Endothelial cell (in vitro differentiated cells): ENCODE measurements at regions not wholly inside any gene's neighbourhood (a gene's known extent, or its start where the extent isn't known, plus 50 kb on each side); places are given as distances from the start of the nearest gene placed in this dataset.

Source experiments
- DNase-seq: peaks from one replicate; pipeline ENCODE4 v3.0.0; 2021; ENCODE audit warnings: low spot score
- H3K27ac Mint-ChIP-seq: one replicate; pipeline ENCODE4 v1.8.0; 2021; ENCODE audit warnings: mixed read lengths, inconsistent platforms; ENCODE audit not compliant: unreplicated experiment
- H3K27me3 Mint-ChIP-seq: one replicate; pipeline ENCODE4 v1.8.0; 2021; ENCODE audit warnings: mild to moderate bottlenecking, moderate library complexity, mixed read lengths, inconsistent platforms; ENCODE audit not compliant: unreplicated experiment
- H3K36me3 Mint-ChIP-seq: one replicate; pipeline ENCODE4 v1.8.0; 2021; ENCODE audit warnings: mild to moderate bottlenecking, low read depth, mixed read lengths, inconsistent platforms; ENCODE audit not compliant: unreplicated experiment
- H3K4me1 Mint-ChIP-seq: one replicate; pipeline ENCODE4 v1.8.0; 2021; ENCODE audit warnings: mild to moderate bottlenecking, mixed read lengths, inconsistent platforms; ENCODE audit not compliant: unreplicated experiment
- H3K4me3 Mint-ChIP-seq: one replicate; pipeline ENCODE4 v1.8.0; 2021; ENCODE audit warnings: mild to moderate bottlenecking, mixed read lengths, inconsistent platforms; ENCODE audit not compliant: unreplicated experiment
- H3K9me3 Mint-ChIP-seq: one replicate; pipeline ENCODE4 v1.8.0; 2021; ENCODE audit warnings: mixed read lengths, inconsistent platforms; ENCODE audit not compliant: unreplicated experiment
- CTCF ChIP-seq: fragments of 200-600 bp; sonication (generic); IDR thresholded peaks from one replicate; pipeline ENCODE4 v1.5.0; 2021; ENCODE audit warnings: antibody characterized with exemption; ENCODE audit not compliant: unreplicated experiment

DNA sequence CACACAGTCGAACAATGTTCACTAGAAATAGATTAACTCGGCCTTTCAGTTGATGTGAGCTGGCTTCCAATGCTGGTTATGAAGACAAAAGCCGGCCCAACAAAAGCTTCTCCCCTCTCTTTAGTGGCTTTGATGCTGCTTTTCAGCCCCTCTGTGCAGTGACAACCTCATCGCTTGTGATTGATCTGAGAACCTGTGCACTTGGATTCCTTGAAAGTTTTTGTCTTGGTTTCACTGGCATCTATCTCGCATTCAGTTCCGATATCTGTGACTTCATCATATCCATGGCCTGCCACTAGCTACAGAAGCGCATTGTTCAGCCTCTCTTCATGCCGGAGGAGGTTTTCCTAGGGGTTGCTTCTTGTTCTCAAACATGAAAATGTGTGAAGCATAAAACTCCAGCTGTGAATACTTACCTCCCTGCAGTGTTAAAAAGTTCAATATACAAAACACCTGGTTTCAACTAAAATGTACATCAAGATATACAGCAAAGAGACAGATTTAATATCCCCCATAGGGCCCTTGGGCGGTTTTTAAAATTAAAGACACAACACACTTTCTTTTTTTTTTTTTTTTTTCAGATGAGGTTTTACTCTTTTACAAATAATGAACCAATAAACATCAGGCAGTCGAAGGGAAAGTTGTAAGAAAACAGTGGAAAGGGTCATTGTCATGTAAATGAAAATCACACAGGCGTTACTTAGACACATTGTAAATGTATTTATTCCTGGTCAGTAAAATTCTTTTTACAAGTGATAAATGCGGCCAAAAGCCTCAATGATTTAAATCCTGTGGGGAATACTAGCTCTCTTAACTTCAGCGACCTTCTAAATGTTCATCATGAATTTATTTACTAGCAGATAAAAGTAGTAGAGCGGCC, 1252.8 kb downstream of the EFNB2 start:
- Mint-ChIP-seq H3K9me3 (no peaks in the 10 kb centered on the region), H3K36me3 (no peaks in the 10 kb centered on the region), H3K27ac (no peak overlapping the region), H3K4me3 (no peak overlapping the region), H3K27me3 (peaks cover 4% of the 10 kb centered on the region), H3K4me1 (peaks cover 2% of the 10 kb centered on the region)
- DNase-seq: no peak
- TF ChIP-seq CTCF: no peak

- no peaks in the 10 kb centered on the region for H3K9me3 Mint-ChIP-seq
- peaks cover 2% of the 10 kb centered on the region for H3K4me1 Mint-ChIP-seq
- H3K27ac Mint-ChIP-seq: no peak overlapping the region
- H3K4me3 Mint-ChIP-seq: no peak overlapping the region
- H3K27me3 Mint-ChIP-seq: peaks cover 4% of the 10 kb centered on the region
- no peaks in the 10 kb centered on the region for H3K36me3 Mint-ChIP-seq
- TF ChIP-seq CTCF: no peak
- DNase-seq: peak; percentile 18
Measured at GRCh38 chr13:105278943-105279381, 1256.5 kb downstream of the EFNB2 start.

DNA sequence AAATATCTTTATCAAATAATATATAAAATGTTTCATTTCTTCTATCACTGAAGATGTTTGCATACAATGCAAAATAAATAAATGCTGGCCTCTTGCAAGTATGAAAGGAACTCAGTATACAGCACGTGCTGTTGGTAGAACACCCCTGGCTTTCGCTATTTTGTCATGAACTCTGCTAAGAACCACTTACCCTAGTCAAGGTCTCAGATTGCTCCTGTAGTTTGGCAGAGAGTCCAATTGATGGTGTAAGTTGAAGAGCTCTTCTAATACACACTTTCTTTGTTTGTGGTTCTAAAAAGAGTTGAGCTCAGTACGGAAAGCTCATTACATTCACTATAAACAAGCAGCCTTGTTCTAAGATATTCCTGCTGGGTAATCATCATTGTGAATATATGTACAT, 1258.9 kb downstream of the EFNB2 start:
- no peak for DNase-seq
- Mint-ChIP-seq H3K4me1 (peaks cover 2% of the 10 kb centered on the region), H3K27ac (no peak overlapping the region), H3K36me3 (no peaks in the 10 kb centered on the region), H3K4me3 (no peak overlapping the region), H3K9me3 (no peaks in the 10 kb centered on the region), H3K27me3 (peaks cover 4% of the 10 kb centered on the region)
- TF ChIP-seq CTCF: no peak

- no peaks in the 10 kb centered on the region for H3K9me3 Mint-ChIP-seq
- H3K4me3 Mint-ChIP-seq: no peak overlapping the region
- TF ChIP-seq CTCF: no peak
- no peaks in the 10 kb centered on the region for H3K27me3 Mint-ChIP-seq
- peaks cover 2% of the 10 kb centered on the region for H3K4me1 Mint-ChIP-seq
- no peak for DNase-seq
- H3K27ac Mint-ChIP-seq: no peak overlapping the region
- no peaks in the 10 kb centered on the region for H3K36me3 Mint-ChIP-seq
Measured at GRCh38 chr13:105273665-105274222, 1261.7 kb downstream of the EFNB2 start.
